AG09309 (cell line): ENCODE measurements at regions not wholly inside any gene's neighbourhood (a gene's known extent, or its start where the extent isn't known, plus 50 kb on each side); places are given as distances from the start of the nearest gene placed in this dataset.
A peak's percentile ranks its signal among the peaks of the same experiment; 100 is the strongest.

ENCODE experiments used
- DNase-seq: peaks from one replicate; pipeline ENCODE4 v3.0.0-alpha.2; 2010; ENCODE audit warnings: low read depth
- H3K4me3 ChIP-seq: 2 replicates; pipeline ENCODE4 v1.5.1; 2011; ENCODE audit warnings: mild to moderate bottlenecking, low read depth, low read length, moderate library complexity; ENCODE audit not compliant: control insufficient read depth
- CTCF ChIP-seq: IDR thresholded peaks from 2 replicates; pipeline ENCODE4 v1.5.1; 2011; ENCODE audit warnings: mild to moderate bottlenecking, low read depth, low read length, inconsistent platforms; ENCODE audit not compliant: insufficient read depth, control insufficient read depth; ENCODE audit errors: missing control alignments

- no peak for DNase-seq
- no peak for TF ChIP-seq CTCF
- H3K4me3 ChIP-seq = no peak overlapping the region
Observed at GRCh38 chr16:73124665-73125375, 76.9 kb upstream of the ZFHX3 start.

- no peak for TF ChIP-seq CTCF
- no peak for DNase-seq
- H3K4me3 ChIP-seq = no peak overlapping the region
Observed at GRCh38 chr16:73124097-73124652, 76.2 kb upstream of the ZFHX3 start.

GRCh38 chr16:73122604-73123391 lies 74.9 kb upstream of the ZFHX3 start:
- no peak overlapping the region for H3K4me3 ChIP-seq
- TF ChIP-seq CTCF = peak; percentile 17
- no peak for DNase-seq

GRCh38 chr16:73116576-73116975 lies 68.6 kb upstream of the ZFHX3 start:
- no peak for DNase-seq
- no peak overlapping the region for H3K4me3 ChIP-seq
- no peak for TF ChIP-seq CTCF

GRCh38 chr16:73113336-73113735 lies 65.4 kb upstream of the ZFHX3 start:
- no peak overlapping the region for H3K4me3 ChIP-seq
- DNase-seq = peak; percentile 45
- no peak for TF ChIP-seq CTCF

- no peak overlapping the region for H3K4me3 ChIP-seq
- DNase-seq = no peak
- TF ChIP-seq CTCF = no peak
Observed at GRCh38 chr16:73108195-73108963, 60.5 kb upstream of the ZFHX3 start.
